ENCODE measurements at regions not wholly inside any gene's neighbourhood (a gene's known extent, or its start where the extent isn't known, plus 50 kb on each side); places are given as distances from the start of the nearest gene placed in this dataset.

- no peak for DNase-seq
Measured at GRCh38 chr2:41903474-41904135, 144.2 kb upstream of the PKDCC start.

- DNase-seq: no peak
Measured at GRCh38 chr2:41904459-41904858, 143.4 kb upstream of the PKDCC start.

GRCh38 chr2:41905597-41906337 lies 142.1 kb upstream of the PKDCC start:
- DNase-seq: no peak

- DNase-seq: no peak
Measured at GRCh38 chr2:41906338-41906725, 141.5 kb upstream of the PKDCC start.

GRCh38 chr2:41907141-41907540 lies 140.7 kb upstream of the PKDCC start:
- no peak for DNase-seq

- DNase-seq: no peak
Measured at GRCh38 chr2:41907771-41908207, 140.0 kb upstream of the PKDCC start.

GRCh38 chr2:41908349-41908748 lies 139.5 kb upstream of the PKDCC start:
- DNase-seq: no peak

- DNase-seq: no peak
Measured at GRCh38 chr2:41909584-41909983, 138.2 kb upstream of the PKDCC start.

GRCh38 chr2:41910126-41910525 lies 137.7 kb upstream of the PKDCC start:
- DNase-seq: no peak

GRCh38 chr2:41911033-41911432 lies 136.8 kb upstream of the PKDCC start:
- no peak for DNase-seq

GRCh38 chr2:41912337-41912736 lies 135.5 kb upstream of the PKDCC start:
- no peak for DNase-seq

GRCh38 chr2:41912776-41913175 lies 135.0 kb upstream of the PKDCC start:
- DNase-seq: no peak

GRCh38 chr2:41913311-41913710 lies 134.5 kb upstream of the PKDCC start:
- no peak for DNase-seq

GRCh38 chr2:41913921-41914609 lies 133.8 kb upstream of the PKDCC start:
- no peak for DNase-seq

GRCh38 chr2:41914936-41915335 lies 132.9 kb upstream of the PKDCC start:
- DNase-seq: no peak

- no peak for DNase-seq
Measured at GRCh38 chr2:41916177-41916576, 131.6 kb upstream of the PKDCC start.

- no peak for DNase-seq
Measured at GRCh38 chr2:41917587-41917986, 130.2 kb upstream of the PKDCC start.

GRCh38 chr2:41919135-41919534 lies 128.7 kb upstream of the PKDCC start:
- no peak for DNase-seq

- DNase-seq: no peak
Measured at GRCh38 chr2:41920181-41920580, 127.6 kb upstream of the PKDCC start.

- no peak for DNase-seq
Measured at GRCh38 chr2:41920812-41921211, 127.0 kb upstream of the PKDCC start.

- DNase-seq: no peak
Measured at GRCh38 chr2:41922177-41922576, 125.6 kb upstream of the PKDCC start.

GRCh38 chr2:41923156-41923786 lies 124.5 kb upstream of the PKDCC start:
- no peak for DNase-seq

GRCh38 chr2:41924024-41924423 lies 123.8 kb upstream of the PKDCC start:
- no peak for DNase-seq
